Heart left ventricle (tissue), 16 donors: ENCODE measurements at regions not wholly inside any gene's neighbourhood (a gene's known extent, or its start where the extent isn't known, plus 50 kb on each side); places are given as distances from the start of the nearest gene placed in this dataset.

Experiments used
- ATAC-seq, 4 donors: fragments of 200-7000 bp; cut with Tn5 transposase; one replicate each; pipeline ENCODE4 v1.9.1; 2020 to 2022; ENCODE audit warnings: moderate library complexity in 4 of 4, mild to moderate bottlenecking in 3 of 4, moderate number of reproducible peaks in 1 of 4
- DNase-seq, 5 donors: peaks; one replicate each; pipeline ENCODE4 v3.0.0-alpha.2; 2020
- H3K27ac ChIP-seq, 12 donors: fragments of 200-600 bp; sonication (generic) in 4 of 12; one replicate each; pipeline versions ENCODE4 v1.5.0 to v1.8.0; 2016 to 2022; ENCODE audit warnings: mild to moderate bottlenecking in 2 of 12
- H3K27me3 ChIP-seq, 9 donors: fragments of 200-600 bp; sonication (generic) in 2 of 9; one replicate each; pipeline versions ENCODE4 v1.5.1 to v1.8.0; 2016 to 2022; ENCODE audit warnings: mild to moderate bottlenecking in 3 of 9
- H3K36me3 ChIP-seq, 9 donors: fragments of 200-600 bp; sonication (generic) in 2 of 9; one replicate each; pipeline versions ENCODE4 v1.5.0 to v1.8.0; 2018 to 2022; ENCODE audit warnings: mild to moderate bottlenecking in 2 of 9
- H3K4me1 ChIP-seq, 12 donors: fragments of 200-600 bp; sonication (generic) in 4 of 12; one replicate each; pipeline versions ENCODE4 v1.5.0 to v1.8.0; 2016 to 2022; ENCODE audit warnings: mild to moderate bottlenecking in 3 of 12
- H3K4me3 ChIP-seq, 12 donors: fragments of 200-600 bp; sonication (generic) in 4 of 12; one replicate each; pipeline versions ENCODE4 v1.5.0 to v1.8.0; 2017 to 2022; ENCODE audit warnings: mild to moderate bottlenecking in 9 of 12, moderate library complexity in 4 of 12
- H3K9me3 ChIP-seq, 12 donors: fragments of 200-600 bp; sonication (generic) in 4 of 12; one replicate each; pipeline versions ENCODE4 v1.5.0 to v1.8.0; 2016 to 2022; ENCODE audit warnings: mild to moderate bottlenecking in 1 of 12
- CTCF ChIP-seq, 12 donors: fragments of 200-600 bp; sonication (generic) in 4 of 12; IDR thresholded peaks; one replicate each; pipeline versions ENCODE4 v1.5.0 to v1.8.0; 2018 to 2022; ENCODE audit warnings: antibody characterized with exemption in 12 of 12, mild to moderate bottlenecking in 5 of 12
- POLR2A ChIP-seq, 2 donors: fragments of 450-650 bp; IDR thresholded peaks; one replicate each; pipeline ENCODE4 v1.6.1; 2017; ENCODE audit warnings: antibody characterized with exemption in 2 of 2, mild to moderate bottlenecking in 2 of 2, moderate library complexity in 2 of 2
- WGBS, 4 donors: extraction: QIAGEN DNeasy Blood & Tissue Kit in 2 of 4; methylation state at CpG; one replicate each; pipeline versions ENCODE4 v1.1.5 to v1.1.7; 2013 to 2018; 5-methylcytosine and 5-hydroxymethylcytosine counted together
- intact Hi-C, 10 donors: fragments of 100-400 bp; cut with DNase I; formaldehyde crosslinking; loops; one replicate each; pipeline versions ENCODE4 v1.11.1 to v1.14.2; 2022
- donor health status: ischemic (EF 13 %, LVEDD 7.1; RV severe dilation, severe dysfunction).
- donor health status: healthy with polysubstance abuse.
- donor health status: DM: no; HTN: yes; CAD: no.
- donor health status: DM: no; HTN: no; CAD: no.
- donor health status: ischemic (EF 25% LVEDD 6.9; RV normal size, moderate dysfunction).
- donor health status: ischemic (EF 25% LVEDD 5.7; RV mildly dilated, moderate dysfunction).
- donor health status: healthy.
- donor health status: DM: yes; HTN: yes; CAD: no.
- donor health status: ischemic (EF 35%, LVEDD 5.7; RV mildly dilated, moderate dysfunction).
- donor health status: nonischemic (EF 11% LVEDD 7.7; RV severe dilation, severe dysfunction).
- donor health status: DM: yes; HTN: yes; CAD: no.
- donor health status: PGD.
- donor health status: ischemic (EF 29% LVEDD 5.4; RV normal size, mild dysfunction).
- donor health status: nonischemic (EF 23%, LVEDD 6.1; RV moderate dilation, normal function).

- TF ChIP-seq POLR2A (IDR thresholded peaks at IDR 0.05) (no peak), CTCF (IDR thresholded peaks at IDR 0.05) (no peak)
Observed at GRCh38 chr3:18513091-18513490, 88.0 kb upstream of the SATB1 start.

GRCh38 chr3:18512007-18512406, 86.9 kb upstream of the SATB1 start:
- DNase-seq (no peak), ATAC-seq (no peak)
- Histone ChIP-seq H3K27ac (no peak overlapping the region), H3K27me3 (no peaks in the 10 kb centered on the region), H3K4me1 (no peaks in the 10 kb centered on the region), H3K9me3 (no peaks in the 10 kb centered on the region), H3K36me3 (no peaks in the 10 kb centered on the region), H3K4me3 (no peak overlapping the region)
- intact Hi-C loops: no loop called here
- WGBS, 4 donors: 91 to 98% (median 94%) methylated on average over 1 of the region's 1 CpG
- TF ChIP-seq POLR2A (IDR thresholded peaks at IDR 0.05) (no peak), CTCF (IDR thresholded peaks at IDR 0.05) (no peak)

More at GRCh38 chr3:18513091-18513490, 88.0 kb upstream of the SATB1 start:
- ATAC-seq (no peak), DNase-seq (no peak)
- Histone ChIP-seq H3K9me3 (no peaks in the 10 kb centered on the region), H3K27me3 (no peaks in the 10 kb centered on the region), H3K36me3 (no peaks in the 10 kb centered on the region), H3K4me1 (no peaks in the 10 kb centered on the region), H3K27ac (no peak overlapping the region), H3K4me3 (no peak overlapping the region)
- WGBS, 4 donors: 77 to 87% (median 81%) methylated on average over 3 of the region's 3 CpGs
- intact Hi-C loops: no loop called here

GRCh38 chr3:18510947-18511346, 85.8 kb upstream of the SATB1 start:
- no peak for ATAC-seq
- intact Hi-C loops: no loop called here
- WGBS, 4 donors: 74 to 79% (median 75%) methylated on average over 3 of the region's 3 CpGs

GRCh38 chr3:18507333-18507732, 82.2 kb upstream of the SATB1 start:
- H3K27me3 ChIP-seq: no peaks in the 10 kb centered on the region
- no peaks in the 10 kb centered on the region for H3K4me1 ChIP-seq
- WGBS, 4 donors: 81 to 89% (median 87%) methylated on average over 2 of the region's 2 CpGs
- no peak overlapping the region for H3K4me3 ChIP-seq
- H3K36me3 ChIP-seq: no peaks in the 10 kb centered on the region
- ATAC-seq: no peak
- no peak for DNase-seq
- H3K9me3 ChIP-seq: no peaks in the 10 kb centered on the region
- TF ChIP-seq CTCF (IDR thresholded peaks at IDR 0.05) (no peak), POLR2A (IDR thresholded peaks at IDR 0.05) (no peak)
- intact Hi-C loops: no loop called here
- H3K27ac ChIP-seq: no peak overlapping the region

More at GRCh38 chr3:18510947-18511346, 85.8 kb upstream of the SATB1 start:
- Histone ChIP-seq H3K27me3 (no peaks in the 10 kb centered on the region), H3K9me3 (no peaks in the 10 kb centered on the region), H3K36me3 (no peaks in the 10 kb centered on the region), H3K4me1 (no peaks in the 10 kb centered on the region), H3K4me3 (no peak overlapping the region), H3K27ac (no peak overlapping the region)
- TF ChIP-seq CTCF (IDR thresholded peaks at IDR 0.05): no peak
- no peak for TF ChIP-seq POLR2A (IDR thresholded peaks at IDR 0.05)
- no peak for DNase-seq
